HUES6 (cell line): ENCODE measurements at regions not wholly inside any gene's neighbourhood (a gene's known extent, or its start where the extent isn't known, plus 50 kb on each side); places are given as distances from the start of the nearest gene placed in this dataset.

Experiments
- H3K27ac ChIP-seq: 2 replicates; pipeline ENCODE4 v1.7.0; 2013; ENCODE audit warnings: low read depth, mild to moderate bottlenecking, low read length, inconsistent platforms
- H3K27me3 ChIP-seq: 2 replicates; pipeline ENCODE4 v1.6.1; 2013; ENCODE audit warnings: low read length; ENCODE audit not compliant: control insufficient read depth, insufficient read depth
- H3K36me3 ChIP-seq: 2 replicates; pipeline ENCODE4 v1.6.1; 2013; ENCODE audit warnings: low read length; ENCODE audit not compliant: control insufficient read depth, insufficient read depth
- H3K4me1 ChIP-seq: 2 replicates; pipeline ENCODE4 v1.6.1; 2013; ENCODE audit warnings: low read length; ENCODE audit not compliant: control insufficient read depth, insufficient read depth
- H3K4me3 ChIP-seq: 2 replicates; pipeline ENCODE4 v1.5.1; 2013; ENCODE audit warnings: low read depth, low read length
- H3K9ac ChIP-seq: one replicate; pipeline ENCODE4 v1.6.1; 2013; ENCODE audit warnings: mild to moderate bottlenecking, low read length
- H3K9me3 ChIP-seq: 2 replicates; pipeline ENCODE4 v1.6.1; 2013; ENCODE audit warnings: low read depth, low read length; ENCODE audit not compliant: control insufficient read depth, insufficient read depth

DNA sequence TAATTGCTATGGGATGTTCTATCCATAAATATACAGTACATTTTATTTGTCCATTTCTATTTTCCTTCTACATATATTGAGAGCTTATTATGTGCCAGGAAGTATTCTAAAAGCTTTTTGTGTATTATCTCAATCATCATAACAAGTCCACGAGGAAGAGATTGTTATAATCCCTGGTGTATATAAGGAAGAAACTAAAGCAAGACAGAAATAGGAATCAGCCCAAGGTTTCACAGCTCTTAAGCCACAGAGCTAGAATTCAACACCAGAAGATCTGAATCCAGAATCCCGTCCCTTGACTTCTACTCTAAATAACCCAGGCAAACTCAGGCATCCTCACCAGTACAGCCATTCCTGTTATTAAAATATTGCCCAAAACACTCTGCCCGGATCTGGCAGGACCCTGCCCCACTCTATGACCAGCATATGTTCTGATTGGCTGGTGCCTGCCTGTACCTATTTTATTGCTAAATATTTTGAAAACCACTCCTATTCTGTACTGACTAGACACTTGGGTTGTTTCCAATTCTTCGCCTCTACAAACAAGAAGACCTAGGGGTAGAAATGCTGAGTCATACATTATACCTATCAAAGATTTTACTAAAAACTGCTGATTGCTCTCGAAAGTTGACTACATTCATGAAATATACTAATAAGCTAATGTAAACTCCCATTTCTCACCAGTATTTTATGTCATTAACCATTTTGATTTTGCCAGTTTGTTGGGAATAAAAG is 297.4 kb downstream of the ENC1 start:
- Histone ChIP-seq H3K27ac (no peak overlapping the region), H3K36me3 (no peaks in the 10 kb centered on the region), H3K9ac (no peak overlapping the region), H3K27me3 (no peaks in the 10 kb centered on the region), H3K4me1 (no peaks in the 10 kb centered on the region), H3K4me3 (no peak overlapping the region), H3K9me3 (no peaks in the 10 kb centered on the region)

GRCh38 chr5:74342182-74342581 is 298.3 kb downstream of the ENC1 start:
- Histone ChIP-seq H3K36me3 (no peaks in the 10 kb centered on the region), H3K9me3 (no peaks in the 10 kb centered on the region), H3K9ac (no peak overlapping the region), H3K27me3 (no peaks in the 10 kb centered on the region), H3K27ac (no peak overlapping the region), H3K4me3 (no peak overlapping the region), H3K4me1 (peaks cover 7% of the 10 kb centered on the region; the same call in 1 of the 2 replicates)

DNA sequence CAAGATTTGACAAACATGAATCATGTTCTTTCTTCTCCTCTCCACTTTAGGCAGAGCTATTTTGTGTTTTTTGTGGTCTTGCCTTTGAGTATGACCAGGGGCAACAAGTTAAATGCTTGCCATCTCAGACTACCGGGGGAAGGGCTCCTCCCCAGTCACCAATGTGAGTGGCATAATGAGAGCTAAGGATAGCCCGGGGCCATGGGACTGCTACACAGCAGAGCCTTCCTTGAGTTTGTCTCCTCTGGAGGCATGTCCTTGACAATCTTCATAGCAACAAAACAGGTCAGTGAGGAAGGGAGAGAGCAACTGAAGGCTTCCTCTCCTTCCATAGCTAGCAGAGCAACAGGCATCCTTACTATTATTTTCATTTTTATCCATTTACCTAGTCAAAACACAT is 299.3 kb downstream of the ENC1 start:
- Histone ChIP-seq H3K27me3 (no peaks in the 10 kb centered on the region), H3K4me1 (peaks cover 14% of the 10 kb centered on the region; the same call in 1 of the 2 replicates), H3K4me3 (no peak overlapping the region), H3K9me3 (no peaks in the 10 kb centered on the region), H3K27ac (no peak overlapping the region), H3K9ac (no peak overlapping the region), H3K36me3 (no peaks in the 10 kb centered on the region)

DNA sequence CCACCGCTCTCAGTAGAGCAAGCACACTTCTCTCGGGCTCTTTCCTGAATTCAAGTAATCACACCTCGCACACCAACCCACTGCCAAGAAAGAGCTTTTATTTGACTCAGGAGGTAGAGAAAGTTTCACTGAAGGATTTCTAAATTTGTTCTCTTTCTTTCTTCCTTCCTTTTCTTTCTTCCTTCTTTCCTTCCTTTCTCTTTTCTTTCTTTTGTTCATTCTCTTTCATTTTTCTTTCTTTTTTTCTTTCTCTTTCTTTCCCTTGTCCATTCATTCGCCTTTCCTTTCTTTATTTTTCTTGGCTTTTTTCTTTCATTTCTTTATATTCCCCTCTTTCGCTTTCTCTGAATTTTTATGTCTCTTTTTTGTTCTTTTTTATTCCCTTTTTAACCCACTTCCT is 300.1 kb downstream of the ENC1 start:
- Histone ChIP-seq H3K27ac (no peak overlapping the region), H3K27me3 (no peaks in the 10 kb centered on the region), H3K9me3 (no peaks in the 10 kb centered on the region), H3K36me3 (no peaks in the 10 kb centered on the region), H3K4me1 (peaks cover 14% of the 10 kb centered on the region; the same call in 1 of the 2 replicates), H3K4me3 (no peak overlapping the region), H3K9ac (no peak overlapping the region)

DNA sequence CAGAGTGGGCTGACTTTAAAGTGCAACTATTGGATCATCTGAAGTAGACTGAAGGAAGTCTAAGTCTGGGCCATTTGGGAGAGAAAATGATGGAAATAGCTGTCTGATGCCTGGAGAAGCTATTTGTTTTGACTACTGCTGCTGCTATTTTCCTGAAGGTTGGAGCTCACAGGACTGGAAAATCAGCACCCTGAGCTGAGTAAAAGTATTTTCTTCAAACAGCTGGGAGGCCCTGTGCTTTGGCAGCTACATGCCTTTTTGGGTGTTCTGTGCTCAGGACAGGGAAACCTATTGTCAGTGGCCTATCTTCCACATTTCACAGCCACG is 302.6 kb downstream of the ENC1 start:
- no peak overlapping the region for H3K27ac ChIP-seq
- no peaks in the 10 kb centered on the region for H3K27me3 ChIP-seq
- no peak overlapping the region for H3K4me3 ChIP-seq
- H3K9ac ChIP-seq = no peak overlapping the region
- no peaks in the 10 kb centered on the region for H3K9me3 ChIP-seq
- H3K4me1 ChIP-seq = peaks cover 14% of the 10 kb centered on the region; the same call in 1 of the 2 replicates
- no peaks in the 10 kb centered on the region for H3K36me3 ChIP-seq

- Histone ChIP-seq H3K27me3 (no peaks in the 10 kb centered on the region), H3K4me3 (no peak overlapping the region), H3K27ac (no peak overlapping the region), H3K9ac (no peak overlapping the region), H3K9me3 (no peaks in the 10 kb centered on the region), H3K4me1 (peaks cover 14% of the 10 kb centered on the region; the same call in 1 of the 2 replicates), H3K36me3 (no peaks in the 10 kb centered on the region)
Measured at GRCh38 chr5:74337254-74337983, 303.1 kb downstream of the ENC1 start.

- H3K27me3 ChIP-seq = no peaks in the 10 kb centered on the region
- no peaks in the 10 kb centered on the region for H3K36me3 ChIP-seq
- H3K4me3 ChIP-seq = no peak overlapping the region
- H3K9me3 ChIP-seq = no peaks in the 10 kb centered on the region
- H3K9ac ChIP-seq = no peak overlapping the region
- peaks cover 14% of the 10 kb centered on the region; the same call in 1 of the 2 replicates for H3K4me1 ChIP-seq
- H3K27ac ChIP-seq = no peak overlapping the region
Measured at GRCh38 chr5:74336297-74336696, 304.2 kb downstream of the ENC1 start.

DNA sequence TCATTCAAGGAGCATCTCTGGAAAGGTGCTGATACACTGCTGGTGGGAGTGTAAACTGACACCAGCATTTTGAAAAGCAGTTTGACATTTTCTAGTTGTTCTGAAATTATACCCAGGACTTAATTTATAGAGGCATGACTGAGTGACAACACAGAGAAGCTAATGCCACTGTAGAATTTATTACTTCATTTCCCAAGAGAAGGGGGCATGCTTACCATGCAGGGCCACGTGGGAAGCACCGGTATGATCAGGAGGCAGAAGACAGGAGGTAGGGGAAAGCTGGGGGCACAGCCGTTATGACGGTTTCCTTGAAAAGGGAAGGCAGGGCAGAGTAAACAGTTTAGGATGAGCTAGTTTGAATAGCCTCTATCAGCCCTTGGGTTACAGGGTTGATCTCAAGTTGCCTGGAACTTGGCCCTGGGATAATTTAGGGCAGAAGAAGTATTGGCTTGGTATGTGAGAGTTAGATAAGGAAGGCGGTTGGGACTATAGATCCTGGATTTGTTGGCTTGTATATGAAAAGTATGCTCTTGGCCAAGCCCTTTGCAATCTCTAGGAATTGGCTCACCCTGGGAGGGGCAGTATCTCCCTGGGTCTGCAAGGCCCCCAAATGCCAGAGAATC is 305.7 kb downstream of the ENC1 start:
- no peak overlapping the region for H3K27ac ChIP-seq
- no peaks in the 10 kb centered on the region for H3K27me3 ChIP-seq
- no peak overlapping the region for H3K4me3 ChIP-seq
- no peak overlapping the region for H3K9ac ChIP-seq
- peaks cover 14% of the 10 kb centered on the region; the same call in 1 of the 2 replicates for H3K4me1 ChIP-seq
- H3K9me3 ChIP-seq = no peaks in the 10 kb centered on the region
- no peaks in the 10 kb centered on the region for H3K36me3 ChIP-seq

- Histone ChIP-seq H3K4me3 (no peak overlapping the region), H3K9ac (no peak overlapping the region), H3K4me1 (peaks cover 14% of the 10 kb centered on the region; the same call in 1 of the 2 replicates), H3K9me3 (no peaks in the 10 kb centered on the region), H3K27me3 (no peaks in the 10 kb centered on the region), H3K27ac (no peak overlapping the region), H3K36me3 (no peaks in the 10 kb centered on the region)
Measured at GRCh38 chr5:74334062-74334761, 306.3 kb downstream of the ENC1 start.

- Histone ChIP-seq H3K9ac (no peak overlapping the region), H3K9me3 (no peaks in the 10 kb centered on the region), H3K4me3 (no peak overlapping the region), H3K4me1 (peaks cover 14% of the 10 kb centered on the region; the same call in 1 of the 2 replicates), H3K36me3 (no peaks in the 10 kb centered on the region), H3K27me3 (no peaks in the 10 kb centered on the region), H3K27ac (no peak overlapping the region)
Measured at GRCh38 chr5:74333430-74333829, 307.1 kb downstream of the ENC1 start.
